ENCODE measurements at regions not wholly inside any gene's neighbourhood (a gene's known extent, or its start where the extent isn't known, plus 50 kb on each side); places are given as distances from the start of the nearest gene placed in this dataset.

DNA sequence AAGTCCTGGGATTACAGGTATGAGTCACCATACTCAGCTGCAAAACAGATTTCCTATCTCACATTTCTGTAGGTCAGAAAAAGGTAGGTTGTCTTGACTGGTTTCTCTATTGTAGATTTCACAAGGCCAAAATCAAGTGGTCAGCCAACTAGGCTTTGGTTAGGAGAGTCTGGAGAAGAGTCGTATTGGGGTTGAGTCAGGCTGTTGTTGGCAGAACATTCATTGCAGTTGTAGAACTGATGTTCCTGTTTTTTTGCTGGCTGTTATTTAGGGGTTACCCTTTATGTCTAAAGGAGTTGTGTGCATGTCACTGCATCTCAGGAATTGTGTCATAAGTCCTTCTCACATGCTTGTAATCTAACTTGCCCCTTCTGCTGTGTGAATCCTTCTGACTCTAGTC is 814.2 kb upstream of the GRAMD2B start:
- no peaks in the 10 kb centered on the region for H3K27me3 ChIP-seq (ENCODE audit: control insufficient read depth in 1 of 2, insufficient read depth in 2 of 2, low read length in 2 of 2)
- BruUV-seq (replicated peaks), result no TSS peak
- H3K79me2 ChIP-seq (ENCODE audit: insufficient read depth, low read length), result no peaks in the 10 kb centered on the region
- no peak overlapping the region for H3K4me2 ChIP-seq (ENCODE audit: low read depth, low read length)
- no peak overlapping the region for H3K27ac ChIP-seq (ENCODE audit: extremely low read length, insufficient read depth, low read length)
- H3K9me3 ChIP-seq (ENCODE audit: low read length), result peaks cover 18% of the 10 kb centered on the region; the same call in 1 of the 2 replicates
- DNase-seq (ENCODE audit: low spot score), result no peak
- no peaks in the 10 kb centered on the region for H4K20me1 ChIP-seq (ENCODE audit: insufficient read depth, low read length)
- no peak for ATAC-seq
- no peak overlapping the region for H3K9ac ChIP-seq (ENCODE audit: insufficient read depth, low read depth, low read length)
- intact Hi-C loops (cut with micrococcal nuclease; ENCODE audit: unreplicated experiment), result no loop called here
- ChIA-PET CTCF (ENCODE audit: low intra/inter-chr PET ratio, low total read pairs) (no interaction called here), POLR2A (no interaction called here)
- TF ChIP-seq, protein P1, sequence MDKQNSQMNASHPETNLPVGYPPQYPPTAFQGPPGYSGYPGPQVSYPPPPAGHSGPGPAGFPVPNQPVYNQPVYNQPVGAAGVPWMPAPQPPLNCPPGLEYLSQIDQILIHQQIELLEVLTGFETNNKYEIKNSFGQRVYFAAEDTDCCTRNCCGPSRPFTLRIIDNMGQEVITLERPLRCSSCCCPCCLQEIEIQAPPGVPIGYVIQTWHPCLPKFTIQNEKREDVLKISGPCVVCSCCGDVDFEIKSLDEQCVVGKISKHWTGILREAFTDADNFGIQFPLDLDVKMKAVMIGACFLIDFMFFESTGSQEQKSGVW (CRISPR knock-in tag; IDR thresholded peaks at IDR 0.05; ENCODE audit: borderline replicate concordance), result no peak
- TF ChIP-seq ZNF367 (CRISPR knock-in tag; IDR thresholded peaks at IDR 0.05; ENCODE audit: borderline replicate concordance), result no peak
- no peak for TF ChIP-seq PRDM15 (CRISPR knock-in tag; IDR thresholded peaks at IDR 0.05)
- TF ChIP-seq ZNF335 (CRISPR knock-in tag; IDR thresholded peaks at IDR 0.05), result no peak
- no peak for TF ChIP-seq TGIF2 (CRISPR knock-in tag; IDR thresholded peaks at IDR 0.05)
- no peak for TF ChIP-seq ZNF552 (CRISPR knock-in tag; IDR thresholded peaks at IDR 0.05; ENCODE audit: borderline replicate concordance)
- TF ChIP-seq ZNF431 (CRISPR knock-in tag; IDR thresholded peaks at IDR 0.05; ENCODE audit: borderline replicate concordance, low read depth), result no peak
- no peak for TF ChIP-seq FOXO1 (CRISPR knock-in tag; IDR thresholded peaks at IDR 0.05)
- no peak for TF ChIP-seq ARHGAP35 (CRISPR knock-in tag; IDR thresholded peaks at IDR 0.05; ENCODE audit: borderline replicate concordance)
- TF ChIP-seq HINFP (CRISPR knock-in tag; IDR thresholded peaks at IDR 0.05; ENCODE audit: low read depth), result no peak
- no peak for TF ChIP-seq TOPORS (CRISPR knock-in tag; IDR thresholded peaks at IDR 0.05)
- TF ChIP-seq, protein P2, sequence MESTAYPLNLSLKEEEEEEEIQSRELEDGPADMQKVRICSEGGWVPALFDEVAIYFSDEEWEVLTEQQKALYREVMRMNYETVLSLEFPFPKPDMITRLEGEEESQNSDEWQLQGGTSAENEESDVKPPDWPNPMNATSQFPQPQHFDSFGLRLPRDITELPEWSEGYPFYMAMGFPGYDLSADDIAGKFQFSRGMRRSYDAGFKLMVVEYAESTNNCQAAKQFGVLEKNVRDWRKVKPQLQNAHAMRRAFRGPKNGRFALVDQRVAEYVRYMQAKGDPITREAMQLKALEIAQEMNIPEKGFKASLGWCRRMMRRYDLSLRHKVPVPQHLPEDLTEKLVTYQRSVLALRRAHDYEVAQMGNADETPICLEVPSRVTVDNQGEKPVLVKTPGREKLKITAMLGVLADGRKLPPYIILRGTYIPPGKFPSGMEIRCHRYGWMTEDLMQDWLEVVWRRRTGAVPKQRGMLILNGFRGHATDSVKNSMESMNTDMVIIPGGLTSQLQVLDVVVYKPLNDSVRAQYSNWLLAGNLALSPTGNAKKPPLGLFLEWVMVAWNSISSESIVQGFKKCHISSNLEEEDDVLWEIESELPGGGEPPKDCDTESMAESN (CRISPR knock-in tag; conservative IDR thresholded peaks at IDR 0.05), result no peak
- no peak for TF ChIP-seq ZFX (CRISPR knock-in tag; IDR thresholded peaks at IDR 0.05; ENCODE audit: low read depth)
- no peak for TF ChIP-seq ZNF296 (CRISPR knock-in tag; conservative IDR thresholded peaks at IDR 0.05)
- TF ChIP-seq CAMTA2 (CRISPR knock-in tag; IDR thresholded peaks at IDR 0.05; ENCODE audit: borderline replicate concordance), result no peak
- no peak for TF ChIP-seq NFKB2 (CRISPR knock-in tag; IDR thresholded peaks at IDR 0.05; ENCODE audit: borderline replicate concordance)
- TF ChIP-seq ZNF567 (CRISPR knock-in tag; IDR thresholded peaks at IDR 0.05; ENCODE audit: borderline replicate concordance), result no peak
- no peak for TF ChIP-seq ETV5 (CRISPR knock-in tag; IDR thresholded peaks at IDR 0.05; ENCODE audit: borderline replicate concordance)
- no peak for TF ChIP-seq KDM6A (CRISPR knock-in tag; IDR thresholded peaks at IDR 0.05; ENCODE audit: low read depth)
- H3K36me3 ChIP-seq (replicated peaks in 1 of 2; ENCODE audit: control insufficient read depth in 1 of 2, insufficient read depth in 2 of 2, low read length in 2 of 2), result no peaks in the 10 kb centered on the region
- H3K4me3 ChIP-seq (replicated peaks in 1 of 3; ENCODE audit: insufficient read depth in 1 of 3, low read depth in 2 of 3, low read length in 3 of 3), result no peak overlapping the region
- H3K4me1 ChIP-seq (ENCODE audit: insufficient read depth, low read length), result no peaks in the 10 kb centered on the region
- 45% methylated on average over 1 of the region's 1 CpG for WGBS (ENCODE audit: low lambda C conversion rate)
- in situ Hi-C loops (cut with HindIII; ENCODE audit: extremely low pct_ligation_motif_present, low pct_unique_long_range_greater_than_20kb), result no loop called here
- no peak overlapping the region for H2AFZ ChIP-seq (ENCODE audit: low read length)
- FAIRE-seq, result no peak

Data from HepG2 (cell line).